ENCODE measurements at regions not wholly inside any gene's neighbourhood (a gene's known extent, or its start where the extent isn't known, plus 50 kb on each side); places are given as distances from the start of the nearest gene placed in this dataset.
"Not testable (repeated sequence)": the region's sequence is repeated elsewhere in the genome, so short reads cannot be mapped to it uniquely, and the experiment has no call there.

- H3K9ac ChIP-seq (ENCODE audit: low read length); H3K36me3 ChIP-seq (ENCODE audit: low read depth, low read length); DNase-seq; BruUV-seq (replicated peaks); H3K4me1 ChIP-seq (ENCODE audit: insufficient read depth, low read length); H3K27ac ChIP-seq (ENCODE audit: low read length); H3K79me2 ChIP-seq (ENCODE audit: low read length); H3K4me2 ChIP-seq (ENCODE audit: low read length); H3K27me3 ChIP-seq (ENCODE audit: low read length); H4K20me1 ChIP-seq (ENCODE audit: low read length); H3K9me2 ChIP-seq (replicated peaks; ENCODE audit: low read length); H3F3A ChIP-seq (ENCODE audit: low read length, unreplicated experiment); ATAC-seq; H2AFZ ChIP-seq (ENCODE audit: low read length); POLR2A ChIA-PET (ENCODE audit: unreplicated experiment); H3K4me3 ChIP-seq (ENCODE audit: low read length); CTCF ChIA-PET; H3K9me3 ChIP-seq (ENCODE audit: low read length): not testable (repeated sequence)
- intact Hi-C loops (cut with micrococcal nuclease), result loop anchor here (1.0 to 10.0 kb wide), 5 partner anchors 37 to 725 kb away; no protein-coding TSS in a partner anchor
Observed at GRCh38 chr7:80019809-80020207, 114.8 kb upstream of the GNAI1 start.

GRCh38 chr7:80018941-80019808 lies 115.5 kb upstream of the GNAI1 start:
- Histone ChIP-seq H3K9me3 (ENCODE audit: low read length) (no peaks in the 10 kb centered on the region), H2AFZ (ENCODE audit: low read length) (no peak overlapping the region), H3K4me3 (ENCODE audit: low read length) (no peak overlapping the region), H4K20me1 (ENCODE audit: low read length) (no peaks in the 10 kb centered on the region), H3K9ac (ENCODE audit: low read length) (no peak overlapping the region), H3F3A (ENCODE audit: low read length, unreplicated experiment) (no peaks in the 10 kb centered on the region), H3K27ac (ENCODE audit: low read length) (no peak overlapping the region), H3K4me2 (ENCODE audit: low read length) (0 out of 2 replicates have a peak overlapping the region, but pooled peaks have one; percentile 15), H3K36me3 (ENCODE audit: low read depth, low read length) (no peaks in the 10 kb centered on the region), H3K79me2 (ENCODE audit: low read length) (no peaks in the 10 kb centered on the region), H3K9me2 (replicated peaks; ENCODE audit: low read length) (no peaks in the 10 kb centered on the region), H3K27me3 (ENCODE audit: low read length) (no peaks in the 10 kb centered on the region), H3K4me1 (ENCODE audit: insufficient read depth, low read length) (peaks cover 9% of the 10 kb centered on the region)
- ATAC-seq (peak; percentile 75), DNase-seq (peak; percentile 56)
- intact Hi-C loops (cut with micrococcal nuclease), result loop anchor here (1.0 to 10.0 kb wide), 5 partner anchors 36 to 724 kb away; no protein-coding TSS in a partner anchor
- ChIA-PET CTCF (no interaction called here), POLR2A (ENCODE audit: unreplicated experiment) (no interaction called here)
- TF ChIP-seq CTCF (conservative IDR thresholded peaks at IDR 0.05; ENCODE audit: low read depth, low read length) (peak; percentile 95), EZH2 (IDR thresholded peaks at IDR 0.05; ENCODE audit: low read length, unreplicated experiment) (no peak), EZH2phosphoT487 (IDR thresholded peaks at IDR 0.05; ENCODE audit: borderline replicate concordance, low read length) (no peak)
- no TSS peak for BruUV-seq (replicated peaks)

DNA sequence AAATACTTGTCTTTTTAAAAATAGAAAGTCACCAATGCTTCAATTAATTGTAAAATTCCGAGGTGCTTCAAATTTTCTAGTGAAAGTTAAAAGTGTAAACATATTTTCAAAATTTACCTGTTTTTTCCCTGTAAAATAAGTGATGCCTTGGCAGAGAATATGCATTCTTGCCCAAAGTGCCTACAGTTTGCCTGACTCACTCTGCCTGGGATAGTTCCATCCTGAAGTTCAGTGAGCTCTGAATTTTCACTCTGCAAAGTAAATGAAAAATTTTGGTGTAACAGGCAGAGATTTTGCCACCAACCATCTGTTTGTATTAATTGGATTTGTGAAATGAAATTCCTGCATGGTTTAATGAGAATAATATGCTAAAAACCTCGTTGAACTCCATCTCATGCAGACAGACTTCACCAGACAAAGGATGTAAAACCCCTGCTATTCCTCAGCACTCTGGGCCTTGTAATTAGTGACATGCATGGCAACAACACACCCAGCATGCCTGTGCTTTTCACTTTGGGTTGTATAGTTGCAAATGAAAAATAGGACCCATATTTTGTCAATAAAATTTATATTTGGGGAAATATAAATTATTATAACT lies 117.4 kb upstream of the GNAI1 start:
- H3K9me2 ChIP-seq (replicated peaks; ENCODE audit: low read length), result no peaks in the 10 kb centered on the region
- no peak overlapping the region for H3K9ac ChIP-seq (ENCODE audit: low read length)
- no peaks in the 10 kb centered on the region for H3K27me3 ChIP-seq (ENCODE audit: low read length)
- no peak overlapping the region for H3K4me3 ChIP-seq (ENCODE audit: low read length)
- H3K9me3 ChIP-seq (ENCODE audit: low read length), result no peaks in the 10 kb centered on the region
- H3F3A ChIP-seq (ENCODE audit: low read length, unreplicated experiment), result no peaks in the 10 kb centered on the region
- H3K4me2 ChIP-seq (ENCODE audit: low read length), result no peak overlapping the region
- ChIA-PET CTCF (no interaction called here), POLR2A (ENCODE audit: unreplicated experiment) (no interaction called here)
- ATAC-seq (no peak), DNase-seq (no peak)
- intact Hi-C loops (cut with micrococcal nuclease), result loop anchor here (5.0 to 10.0 kb wide), 2 partner anchors 140 to 722 kb away; no protein-coding TSS in a partner anchor
- no peaks in the 10 kb centered on the region for H3K79me2 ChIP-seq (ENCODE audit: low read length)
- BruUV-seq (replicated peaks), result no TSS peak
- TF ChIP-seq CTCF (conservative IDR thresholded peaks at IDR 0.05; ENCODE audit: low read depth, low read length), result no peak
- TF ChIP-seq EZH2phosphoT487 (IDR thresholded peaks at IDR 0.05; ENCODE audit: borderline replicate concordance, low read length), result no peak
- no peak for TF ChIP-seq EZH2 (IDR thresholded peaks at IDR 0.05; ENCODE audit: low read length, unreplicated experiment)
- H3K27ac ChIP-seq (ENCODE audit: low read length), result no peak overlapping the region
- no peaks in the 10 kb centered on the region for H4K20me1 ChIP-seq (ENCODE audit: low read length)
- H2AFZ ChIP-seq (ENCODE audit: low read length), result no peak overlapping the region
- peaks cover 12% of the 10 kb centered on the region for H3K4me1 ChIP-seq (ENCODE audit: insufficient read depth, low read length)
- H3K36me3 ChIP-seq (ENCODE audit: low read depth, low read length), result no peaks in the 10 kb centered on the region

Data from PC-3 (cell line).